ENCODE measurements at regions not wholly inside any gene's neighbourhood (a gene's known extent, or its start where the extent isn't known, plus 50 kb on each side); places are given as distances from the start of the nearest gene placed in this dataset.

DNA sequence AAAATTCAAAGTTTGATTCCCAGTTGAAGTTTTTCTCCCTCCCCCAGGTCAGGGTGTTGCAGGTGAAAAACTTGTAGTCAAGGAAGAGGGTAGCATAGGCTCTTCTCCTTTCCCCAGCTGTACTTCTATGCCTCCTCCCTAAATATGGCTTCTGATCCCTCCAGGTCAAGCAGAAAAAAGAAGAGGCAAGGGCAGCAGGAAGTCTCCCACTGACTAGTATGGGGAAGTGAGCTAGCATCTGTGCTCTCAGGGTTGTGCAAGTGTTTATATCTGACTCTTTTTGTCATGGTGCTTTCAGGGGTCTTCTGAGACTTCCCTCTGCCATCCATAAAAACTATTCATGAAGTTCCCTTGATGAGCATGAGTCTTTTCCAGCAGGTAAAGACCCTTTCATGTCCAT, 76.0 kb downstream of the ATPSCKMT start:
- DNase-seq, result no peak

DNA sequence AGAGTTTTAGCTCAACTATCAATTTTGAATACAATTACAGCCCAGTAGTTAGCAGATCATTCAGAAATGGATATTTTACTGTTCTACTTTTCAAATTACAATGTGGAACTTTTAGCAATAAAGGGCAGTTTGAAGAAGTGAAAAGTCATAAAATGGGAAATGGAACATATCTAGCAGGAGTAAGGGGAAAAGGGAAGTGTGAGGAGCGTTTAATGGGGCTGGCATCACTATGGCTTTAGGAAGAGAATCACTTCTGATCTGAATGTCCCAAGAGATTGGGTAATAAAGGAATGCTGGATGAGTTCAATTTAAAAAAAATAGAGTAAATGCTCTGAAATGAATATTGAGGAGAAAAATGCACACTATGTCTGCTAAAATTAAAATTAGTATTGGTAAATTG, 77.4 kb downstream of the ATPSCKMT start:
- DNase-seq, result no peak

- no peak for DNase-seq
Measured at GRCh38 chr5:10169359-10169758, 80.3 kb downstream of the ATPSCKMT start.

DNA sequence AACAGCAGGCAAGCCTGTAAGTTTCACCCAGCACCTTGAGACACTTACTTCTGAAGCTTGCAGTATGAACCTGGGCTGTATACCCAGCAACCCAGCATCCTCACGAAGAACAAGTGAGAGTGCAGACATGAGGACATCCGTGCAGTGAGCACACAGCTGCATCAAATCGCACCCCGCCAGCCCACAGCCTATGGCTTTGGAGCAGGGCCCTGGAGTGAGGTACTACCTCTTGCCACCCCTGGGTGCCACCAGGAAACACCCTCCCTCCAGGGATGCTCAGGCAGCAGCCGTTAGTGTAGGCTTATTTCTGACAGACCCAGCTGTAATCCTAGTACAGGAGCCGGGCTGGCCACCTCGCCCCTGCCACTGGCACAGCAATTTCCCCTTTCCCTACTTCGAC, 81.4 kb downstream of the ATPSCKMT start:
- DNase-seq, result no peak

- DNase-seq, result no peak
Measured at GRCh38 chr5:10167806-10168205, 81.9 kb downstream of the ATPSCKMT start.

DNA sequence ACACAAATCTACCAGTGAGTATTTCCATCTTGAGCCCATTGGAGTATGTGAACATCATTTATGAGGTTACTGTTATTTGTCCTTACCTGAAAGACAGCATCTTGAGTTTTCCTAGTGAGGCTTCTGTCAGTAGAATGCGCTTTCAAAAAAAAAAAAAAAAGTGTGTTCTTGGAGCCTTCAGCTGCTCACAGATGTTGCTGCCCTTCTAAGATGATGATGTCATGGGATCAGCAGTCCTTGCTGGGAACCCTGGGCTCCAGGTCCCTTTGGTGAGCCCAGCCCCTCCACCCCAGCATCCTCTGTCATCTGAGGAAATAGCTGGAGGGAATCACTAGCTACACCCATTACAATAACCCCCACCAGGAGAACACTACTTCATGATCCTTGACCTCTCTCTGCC, 83.3 kb downstream of the ATPSCKMT start:
- DNase-seq, result no peak

GRCh38 chr5:10162468-10162867, 87.2 kb downstream of the ATPSCKMT start:
- no peak for DNase-seq

DNA sequence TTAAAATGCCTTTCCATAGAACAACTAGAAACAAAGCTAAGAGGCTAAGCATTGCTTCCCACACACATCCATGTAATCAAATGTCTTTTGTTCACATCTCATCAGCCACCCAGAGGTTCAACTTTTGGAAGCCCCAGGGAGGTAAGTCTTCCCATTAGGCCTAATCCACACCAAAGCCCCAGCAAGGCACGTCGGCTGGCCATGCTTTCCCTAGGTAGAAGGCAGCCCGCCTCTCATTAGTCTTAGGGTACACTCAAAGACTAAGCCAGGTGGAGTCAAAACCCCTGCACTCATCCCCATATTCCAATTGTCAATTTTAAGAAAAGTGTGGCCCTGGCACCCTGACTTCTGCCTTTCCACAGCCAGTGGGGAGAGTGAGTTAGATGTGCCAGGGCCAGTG, 87.9 kb downstream of the ATPSCKMT start:
- DNase-seq, result no peak

DNA sequence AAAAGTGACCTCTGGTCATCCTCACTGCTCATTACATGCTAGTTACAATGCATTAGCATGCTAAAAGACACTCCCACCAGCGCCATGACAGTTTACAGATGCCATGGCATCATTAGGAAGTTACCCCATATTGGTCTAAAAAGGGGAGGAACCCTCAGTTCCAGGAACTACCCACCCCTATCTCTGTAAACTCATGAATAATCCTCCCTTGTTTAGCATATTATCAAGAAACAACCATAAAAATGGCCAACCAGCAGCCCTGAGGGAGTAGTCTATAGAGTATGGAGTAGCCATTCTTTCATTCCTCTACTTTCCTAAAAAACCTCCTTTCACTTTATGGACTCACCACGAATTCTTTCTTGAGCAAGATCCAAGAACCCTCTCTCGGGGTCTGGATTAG, 89.4 kb downstream of the ATPSCKMT start:
- DNase-seq, result no peak

- no peak for DNase-seq
Measured at GRCh38 chr5:10158886-10159285, 90.8 kb downstream of the ATPSCKMT start.

DNA sequence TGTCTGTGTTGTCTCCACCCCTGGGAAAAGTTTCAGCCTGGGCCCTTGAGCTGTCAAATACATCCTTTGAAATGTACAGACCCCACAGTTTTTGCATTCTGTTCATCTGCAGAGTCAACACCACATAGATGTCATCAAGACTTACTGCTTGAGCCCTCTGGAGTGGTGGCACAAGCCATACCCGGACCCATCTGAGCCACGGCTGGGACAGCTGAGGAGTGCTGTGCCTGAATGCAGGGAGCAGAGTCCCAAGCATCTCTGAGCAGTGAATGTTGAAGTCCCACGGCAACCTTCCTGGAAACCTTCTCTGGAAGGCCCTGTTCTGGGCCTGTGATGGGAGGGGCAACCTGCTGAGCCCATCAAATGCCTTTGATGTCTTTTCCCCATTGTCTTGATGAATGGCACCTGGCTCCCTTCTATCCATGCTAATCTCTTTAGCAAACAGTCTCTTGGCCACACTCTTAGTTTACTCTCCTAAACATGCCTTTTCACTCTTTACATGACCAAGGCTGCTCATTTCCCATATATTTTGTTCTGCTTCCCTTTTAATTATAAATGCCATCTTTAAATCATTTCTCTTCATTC, 92.5 kb downstream of the ATPSCKMT start:
- DNase-seq, result no peak

- no peak for DNase-seq
Measured at GRCh38 chr5:10155897-10156667, 93.6 kb downstream of the ATPSCKMT start.

DNA sequence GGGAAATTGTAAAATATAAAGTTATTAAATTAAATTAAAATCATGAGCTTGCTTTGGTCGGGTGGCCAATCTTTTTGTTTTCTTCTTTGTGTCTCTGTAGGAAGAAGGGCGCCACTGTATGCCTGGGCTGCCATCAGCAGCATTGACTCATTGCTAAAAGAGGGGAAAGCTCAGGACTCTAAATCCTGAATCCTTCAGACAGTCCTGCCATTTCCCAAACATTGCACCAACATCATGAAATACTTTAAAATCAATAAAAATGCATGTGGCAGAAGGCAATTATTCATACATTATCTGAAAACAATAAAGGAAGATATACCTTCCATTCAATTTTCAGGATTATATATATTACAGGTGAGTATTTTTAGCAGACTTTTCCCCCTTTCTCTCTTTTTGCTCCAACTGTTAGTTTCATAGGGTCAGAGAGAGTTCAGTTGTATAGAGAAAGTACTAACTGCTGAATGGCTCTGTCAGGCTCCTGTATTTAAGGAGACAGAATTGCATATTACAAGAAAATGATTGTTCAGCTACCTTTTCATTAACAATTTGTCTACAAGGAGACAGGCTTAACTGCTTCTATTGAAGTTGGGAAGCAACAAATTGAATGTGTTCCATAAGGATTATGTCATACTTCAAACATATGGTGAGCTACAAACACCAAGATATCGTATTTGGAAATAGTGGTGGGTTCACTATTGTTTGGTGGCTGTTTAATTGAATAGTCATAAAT, 95.7 kb downstream of the ATPSCKMT start:
- DNase-seq, result no peak

DNA sequence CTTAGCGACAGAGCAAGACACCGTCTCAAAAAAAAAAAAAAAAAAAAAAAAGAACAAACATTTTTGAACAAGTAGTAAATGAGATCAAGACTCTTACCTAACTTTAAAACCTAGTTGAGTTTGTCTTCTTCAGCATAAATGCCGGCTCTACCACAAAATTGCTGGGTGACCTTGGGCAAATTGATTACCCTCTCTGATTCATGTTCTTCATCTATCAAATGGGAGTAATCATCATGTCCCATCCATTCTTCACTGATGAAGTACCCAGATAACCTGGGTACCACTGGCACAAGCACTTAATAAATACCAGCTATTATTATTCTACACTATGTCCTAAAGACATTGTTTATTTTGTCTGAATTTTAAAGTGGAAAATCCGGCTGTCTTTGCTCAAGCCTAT, 96.3 kb downstream of the ATPSCKMT start:
- DNase-seq, result no peak

- DNase-seq, result no peak
Measured at GRCh38 chr5:10151656-10152055, 98.0 kb downstream of the ATPSCKMT start.

- DNase-seq, result no peak
Measured at GRCh38 chr5:10149911-10150310, 99.8 kb downstream of the ATPSCKMT start.

DNA sequence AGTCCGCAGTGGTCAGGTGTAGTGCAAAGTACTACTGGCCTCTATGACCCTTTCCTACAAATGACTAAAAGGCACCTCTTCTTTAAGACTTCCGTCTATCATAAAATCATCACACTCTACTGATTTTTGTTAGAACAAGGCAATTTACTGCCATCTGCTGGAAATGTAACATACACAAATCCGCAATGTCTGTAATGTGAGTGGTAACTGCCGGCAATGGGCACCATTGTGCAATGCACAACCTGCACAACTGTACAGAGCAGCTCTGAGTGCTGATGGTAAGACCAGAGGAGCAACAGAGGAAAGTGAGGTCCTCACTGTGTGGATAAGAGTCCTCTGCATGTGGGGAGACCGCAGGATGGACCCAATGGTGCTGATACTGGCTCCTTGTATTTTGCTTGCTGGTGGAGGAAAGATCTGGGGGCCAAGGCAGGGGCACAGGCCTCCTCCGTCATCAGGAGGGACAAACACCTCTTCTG, 103.7 kb downstream of the ATPSCKMT start:
- DNase-seq, result no peak

GRCh38 chr5:10144040-10144439, 105.6 kb downstream of the ATPSCKMT start:
- DNase-seq, result no peak

DNA sequence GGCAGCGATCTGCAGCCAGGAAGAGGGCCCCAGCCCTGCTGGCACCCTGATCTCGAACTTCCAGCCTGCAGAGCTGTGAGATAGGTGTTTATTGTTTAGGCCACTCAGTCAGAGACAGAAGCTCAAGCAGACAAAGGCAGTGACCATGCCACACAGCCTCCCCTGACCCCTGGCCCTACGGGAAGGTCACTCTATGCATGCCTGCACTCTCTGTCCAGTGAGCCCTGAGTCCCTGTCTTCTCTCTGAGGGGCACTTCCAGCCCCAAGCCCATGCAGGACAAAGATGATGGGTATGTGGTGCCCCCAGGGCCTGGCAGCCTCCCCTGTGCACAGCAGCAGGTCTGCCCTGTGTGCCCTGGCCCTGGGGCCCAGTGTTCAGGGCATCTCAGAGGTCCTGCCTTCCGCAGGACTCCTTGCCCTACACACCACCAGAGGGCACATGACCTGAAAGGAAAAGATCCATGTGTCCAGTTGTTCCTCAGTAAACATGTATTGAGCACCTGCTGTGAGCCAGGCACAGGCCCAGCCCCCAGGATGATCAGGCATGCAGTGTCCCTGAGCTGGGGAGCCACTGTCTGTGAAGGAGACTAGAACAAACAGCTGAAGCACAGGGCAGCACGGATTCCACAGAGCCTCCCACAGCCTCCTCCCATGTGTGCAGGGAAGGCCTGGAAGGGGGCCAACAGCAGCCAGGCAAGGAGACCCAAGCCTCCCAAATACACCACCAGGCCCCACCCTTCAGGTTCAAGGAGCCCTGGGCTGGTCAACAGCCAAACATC, 109.3 kb downstream of the ATPSCKMT start:
- no peak for DNase-seq

GRCh38 chr5:10138395-10139057, 111.2 kb downstream of the ATPSCKMT start:
- no peak for DNase-seq

GRCh38 chr5:10133830-10134229, 115.9 kb downstream of the ATPSCKMT start:
- no peak for DNase-seq

GRCh38 chr5:10130881-10131280, 118.8 kb downstream of the ATPSCKMT start:
- DNase-seq, result no peak

Data from occipital lobe (tissue), 1 donor.